SK-N-SH treated with all-trans-retinoic acid at 6 μM for 48 hours (cell line): ENCODE measurements at regions not wholly inside any gene's neighbourhood (a gene's known extent, or its start where the extent isn't known, plus 50 kb on each side); places are given as distances from the start of the nearest gene placed in this dataset.

Experiments used
- ATAC-seq: fragments of 200-7000 bp; cut with Tn5 transposase; 3 replicates; pipeline ENCODE4 v1.9.1; 2020; ENCODE audit warnings: mild to moderate bottlenecking, moderate library complexity
- ARNTL ChIP-seq: fragments of 450-650 bp; formaldehyde crosslinking; IDR thresholded peaks from 2 replicates; pipeline ENCODE4 v1.5.0; 2020; ENCODE audit warnings: low read depth, mild to moderate bottlenecking, moderate library complexity, borderline replicate concordance
- BACH2 ChIP-seq: fragments of 250-450 bp; sonication (Bioruptor Pico); IDR thresholded peaks from 2 replicates; pipeline ENCODE4 v1.9.0; 2021; ENCODE audit warnings: mild to moderate bottlenecking, borderline replicate concordance
- CSDC2 ChIP-seq: fragments of 250-450 bp; sonication (Bioruptor Pico); IDR thresholded peaks from 2 replicates; pipeline ENCODE4 v1.5.0; 2020; ENCODE audit warnings: mild to moderate bottlenecking, moderate library complexity
- CSRNP3 ChIP-seq: fragments of 250-450 bp; sonication (Bioruptor Pico); IDR thresholded peaks from 2 replicates; pipeline ENCODE4 v1.5.1; 2021; ENCODE audit warnings: mild to moderate bottlenecking, moderate library complexity
- ESRRG ChIP-seq: fragments of 250-450 bp; sonication (Bioruptor Pico); IDR thresholded peaks from 2 replicates; pipeline ENCODE4 v1.6.1; 2021; ENCODE audit warnings: mild to moderate bottlenecking
- GLIS3 ChIP-seq: fragments of 250-450 bp; sonication (Bioruptor Pico); IDR thresholded peaks from 2 replicates; pipeline ENCODE4 v1.5.0; 2020; ENCODE audit warnings: mild to moderate bottlenecking, moderate library complexity
- ISL1 ChIP-seq: fragments of 250-450 bp; sonication (Bioruptor Pico); IDR thresholded peaks from 2 replicates; pipeline ENCODE4 v2.1.2; 2022; ENCODE audit warnings: mild to moderate bottlenecking, moderate library complexity
- OSR1 ChIP-seq: fragments of 250-450 bp; sonication (Bioruptor Pico); IDR thresholded peaks from 2 replicates; pipeline ENCODE4 v1.8.0; 2022; ENCODE audit warnings: moderate library complexity, mild to moderate bottlenecking, inconsistent platforms
- PATZ1 ChIP-seq: fragments of 250-450 bp; sonication (Bioruptor Pico); IDR thresholded peaks from 2 replicates; pipeline ENCODE4 v1.8.0; 2020; ENCODE audit warnings: mild to moderate bottlenecking, moderate library complexity, borderline replicate concordance
- POU6F1 ChIP-seq: fragments of 250-450 bp; sonication (Bioruptor Pico); IDR thresholded peaks from 2 replicates; pipeline ENCODE4 v1.8.0; 2021; ENCODE audit warnings: low read depth, mild to moderate bottlenecking, moderate library complexity, borderline replicate concordance
- PPARA ChIP-seq: fragments of 250-450 bp; sonication (Bioruptor Pico); IDR thresholded peaks from 2 replicates; pipeline ENCODE4 v1.5.0; 2020; ENCODE audit warnings: mild to moderate bottlenecking, borderline replicate concordance
- RARB ChIP-seq: fragments of 250-450 bp; sonication (Bioruptor Pico); IDR thresholded peaks from 2 replicates; pipeline ENCODE4 v1.8.0; 2021; ENCODE audit warnings: mild to moderate bottlenecking, moderate library complexity
- SNAI2 ChIP-seq: fragments of 250-450 bp; sonication (Bioruptor Pico); IDR thresholded peaks from 2 replicates; pipeline ENCODE4 v1.5.0; 2020; ENCODE audit warnings: mild to moderate bottlenecking, moderate library complexity
- TCF4 ChIP-seq: fragments of 250-450 bp; sonication (Bioruptor Pico); IDR thresholded peaks from 2 replicates; pipeline ENCODE4 v1.8.0; 2021; ENCODE audit warnings: mild to moderate bottlenecking, moderate library complexity, borderline replicate concordance
- TOX ChIP-seq: fragments of 250-450 bp; sonication (Bioruptor Pico); IDR thresholded peaks from 2 replicates; pipeline ENCODE4 v1.8.0; 2021; ENCODE audit warnings: mild to moderate bottlenecking, moderate library complexity, borderline replicate concordance
- ZC3H10 ChIP-seq: fragments of 250-450 bp; sonication (Bioruptor Pico); IDR thresholded peaks from 2 replicates; pipeline ENCODE4 v1.5.1; 2021; ENCODE audit warnings: mild to moderate bottlenecking, moderate library complexity
- ZFP3 ChIP-seq: fragments of 250-450 bp; sonication (Bioruptor Pico); IDR thresholded peaks from 2 replicates; pipeline ENCODE4 v1.5.0; 2020; ENCODE audit warnings: mild to moderate bottlenecking, moderate library complexity
- ZNF565 ChIP-seq: fragments of 450-650 bp; formaldehyde crosslinking; conservative IDR thresholded peaks from 2 replicates; pipeline ENCODE4 v1.5.0; 2020; ENCODE audit warnings: low read depth, mild to moderate bottlenecking, moderate library complexity
- ZNF70 ChIP-seq: fragments of 450-650 bp; formaldehyde crosslinking; IDR thresholded peaks from 2 replicates; pipeline ENCODE4 v1.5.0; 2020; ENCODE audit warnings: mild to moderate bottlenecking, moderate library complexity
- ZNF8 ChIP-seq: fragments of 450-650 bp; formaldehyde crosslinking; IDR thresholded peaks from 2 replicates; pipeline ENCODE4 v1.5.0; 2020; ENCODE audit warnings: mild to moderate bottlenecking, moderate library complexity
- TF ChIP-seq, protein P1 (sequence below): fragments of 250-450 bp; sonication (Bioruptor Pico); IDR thresholded peaks from 2 replicates; pipeline ENCODE4 v1.5.1; 2020; ENCODE audit warnings: low read depth, mild to moderate bottlenecking, moderate library complexity
- TF ChIP-seq, protein P2 (sequence below): fragments of 250-450 bp; sonication (Bioruptor Pico); IDR thresholded peaks from 2 replicates; pipeline ENCODE4 v1.5.0; 2020; ENCODE audit warnings: mild to moderate bottlenecking, moderate library complexity

DNA sequence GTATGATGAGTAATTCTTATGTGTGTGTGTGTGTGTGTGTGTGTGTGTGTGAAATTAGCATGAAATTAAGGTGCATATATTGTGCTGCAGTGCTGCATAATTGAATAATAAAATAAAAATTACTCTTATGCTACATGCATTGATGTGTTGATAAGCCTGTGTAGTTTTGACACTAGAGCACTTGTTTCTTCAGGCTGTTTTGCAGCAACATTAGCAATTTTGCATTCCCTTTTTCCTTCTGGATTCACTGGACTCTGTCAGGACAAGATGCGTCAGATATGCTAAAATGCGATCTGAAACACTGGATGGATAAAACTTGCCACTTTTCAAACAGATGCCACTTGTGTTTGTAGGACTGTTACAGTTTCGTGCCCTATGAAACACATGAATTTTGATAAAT, 175.4 kb upstream of the ATP6AP2 start:
- no peak for ATAC-seq
- TF ChIP-seq PATZ1, result no peak
- no peak for TF ChIP-seq GLIS3 (CRISPR knock-in tag)
- no peak for TF ChIP-seq SNAI2 (CRISPR knock-in tag)
- no peak for TF ChIP-seq POU6F1 (CRISPR knock-in tag)
- no peak for TF ChIP-seq ARNTL (CRISPR knock-in tag)
- no peak for TF ChIP-seq ZFP3 (CRISPR knock-in tag)
- TF ChIP-seq ISL1, result no peak
- no peak for TF ChIP-seq ZNF70 (CRISPR knock-in tag)
- no peak for TF ChIP-seq CSDC2 (CRISPR knock-in tag)
- TF ChIP-seq OSR1, result no peak
- no peak for TF ChIP-seq ESRRG (CRISPR knock-in tag)
- TF ChIP-seq ZNF8 (CRISPR knock-in tag), result no peak
- no peak for TF ChIP-seq TOX (CRISPR knock-in tag)
- TF ChIP-seq ZNF565 (CRISPR knock-in tag), result no peak
- TF ChIP-seq, protein P1, sequence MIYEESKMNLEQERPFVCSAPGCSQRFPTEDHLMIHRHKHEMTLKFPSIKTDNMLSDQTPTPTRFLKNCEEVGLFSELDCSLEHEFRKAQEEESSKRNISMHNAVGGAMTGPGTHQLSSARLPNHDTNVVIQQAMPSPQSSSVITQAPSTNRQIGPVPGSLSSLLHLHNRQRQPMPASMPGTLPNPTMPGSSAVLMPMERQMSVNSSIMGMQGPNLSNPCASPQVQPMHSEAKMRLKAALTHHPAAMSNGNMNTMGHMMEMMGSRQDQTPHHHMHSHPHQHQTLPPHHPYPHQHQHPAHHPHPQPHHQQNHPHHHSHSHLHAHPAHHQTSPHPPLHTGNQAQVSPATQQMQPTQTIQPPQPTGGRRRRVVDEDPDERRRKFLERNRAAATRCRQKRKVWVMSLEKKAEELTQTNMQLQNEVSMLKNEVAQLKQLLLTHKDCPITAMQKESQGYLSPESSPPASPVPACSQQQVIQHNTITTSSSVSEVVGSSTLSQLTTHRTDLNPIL (CRISPR knock-in tag), result no peak
- no peak for TF ChIP-seq BACH2 (CRISPR knock-in tag)

GRCh38 chrX:40403757-40404156, 177.0 kb upstream of the ATP6AP2 start:
- no peak for TF ChIP-seq ESRRG (CRISPR knock-in tag)
- no peak for TF ChIP-seq ISL1
- TF ChIP-seq PPARA (CRISPR knock-in tag), result no peak
- no peak for TF ChIP-seq BACH2 (CRISPR knock-in tag)
- no peak for TF ChIP-seq ZFP3 (CRISPR knock-in tag)
- no peak for TF ChIP-seq RARB (CRISPR knock-in tag)
- TF ChIP-seq, protein P1 (CRISPR knock-in tag), result no peak
- no peak for TF ChIP-seq ZNF565 (CRISPR knock-in tag)
- TF ChIP-seq ZNF8 (CRISPR knock-in tag), result no peak
- no peak for TF ChIP-seq TCF4 (CRISPR knock-in tag)
- no peak for TF ChIP-seq CSRNP3
- TF ChIP-seq, protein P2, sequence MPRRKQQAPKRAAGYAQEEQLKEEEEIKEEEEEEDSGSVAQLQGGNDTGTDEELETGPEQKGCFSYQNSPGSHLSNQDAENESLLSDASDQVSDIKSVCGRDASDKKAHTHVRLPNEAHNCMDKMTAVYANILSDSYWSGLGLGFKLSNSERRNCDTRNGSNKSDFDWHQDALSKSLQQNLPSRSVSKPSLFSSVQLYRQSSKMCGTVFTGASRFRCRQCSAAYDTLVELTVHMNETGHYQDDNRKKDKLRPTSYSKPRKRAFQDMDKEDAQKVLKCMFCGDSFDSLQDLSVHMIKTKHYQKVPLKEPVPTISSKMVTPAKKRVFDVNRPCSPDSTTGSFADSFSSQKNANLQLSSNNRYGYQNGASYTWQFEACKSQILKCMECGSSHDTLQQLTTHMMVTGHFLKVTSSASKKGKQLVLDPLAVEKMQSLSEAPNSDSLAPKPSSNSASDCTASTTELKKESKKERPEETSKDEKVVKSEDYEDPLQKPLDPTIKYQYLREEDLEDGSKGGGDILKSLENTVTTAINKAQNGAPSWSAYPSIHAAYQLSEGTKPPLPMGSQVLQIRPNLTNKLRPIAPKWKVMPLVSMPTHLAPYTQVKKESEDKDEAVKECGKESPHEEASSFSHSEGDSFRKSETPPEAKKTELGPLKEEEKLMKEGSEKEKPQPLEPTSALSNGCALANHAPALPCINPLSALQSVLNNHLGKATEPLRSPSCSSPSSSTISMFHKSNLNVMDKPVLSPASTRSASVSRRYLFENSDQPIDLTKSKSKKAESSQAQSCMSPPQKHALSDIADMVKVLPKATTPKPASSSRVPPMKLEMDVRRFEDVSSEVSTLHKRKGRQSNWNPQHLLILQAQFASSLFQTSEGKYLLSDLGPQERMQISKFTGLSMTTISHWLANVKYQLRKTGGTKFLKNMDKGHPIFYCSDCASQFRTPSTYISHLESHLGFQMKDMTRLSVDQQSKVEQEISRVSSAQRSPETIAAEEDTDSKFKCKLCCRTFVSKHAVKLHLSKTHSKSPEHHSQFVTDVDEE, result no peak
- TF ChIP-seq ZC3H10, result no peak
- no peak for TF ChIP-seq GLIS3 (CRISPR knock-in tag)
- no peak for TF ChIP-seq CSDC2 (CRISPR knock-in tag)
- no peak for TF ChIP-seq SNAI2 (CRISPR knock-in tag)
- no peak for TF ChIP-seq TOX (CRISPR knock-in tag)
- no peak for TF ChIP-seq POU6F1 (CRISPR knock-in tag)
- no peak for TF ChIP-seq ZNF70 (CRISPR knock-in tag)
- no peak for ATAC-seq
